ENCODE measurements at regions not wholly inside any gene's neighbourhood (a gene's known extent, or its start where the extent isn't known, plus 50 kb on each side); places are given as distances from the start of the nearest gene placed in this dataset.

DNA sequence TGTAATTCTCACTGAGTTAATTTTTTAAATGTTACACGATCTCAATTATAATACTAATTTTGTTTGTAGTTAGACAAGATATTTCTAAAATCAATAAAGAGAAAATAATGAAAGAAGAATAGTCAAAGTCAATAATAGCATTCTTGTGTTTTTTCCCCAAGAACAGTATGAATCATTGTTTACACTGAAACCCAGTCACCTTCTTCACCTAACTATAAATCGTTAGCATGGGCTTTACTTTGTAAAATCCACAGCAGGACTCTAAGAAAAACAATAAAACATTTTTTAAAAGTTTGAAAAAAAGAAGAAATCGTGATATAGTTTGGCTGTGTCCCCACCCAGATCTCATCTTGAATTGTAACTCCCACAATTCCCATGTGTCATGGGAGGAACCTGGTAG, 234.6 kb upstream of the LYPLAL1 start:
- no peak overlapping the region for H3K4me3 Mint-ChIP-seq
- CTCF ChIA-PET, result no interaction called here
- H3K27ac Mint-ChIP-seq, result no peak overlapping the region
- no peaks in the 10 kb centered on the region for H3K36me3 Mint-ChIP-seq (ENCODE audit: low read depth)
- TF ChIP-seq, protein P1, sequence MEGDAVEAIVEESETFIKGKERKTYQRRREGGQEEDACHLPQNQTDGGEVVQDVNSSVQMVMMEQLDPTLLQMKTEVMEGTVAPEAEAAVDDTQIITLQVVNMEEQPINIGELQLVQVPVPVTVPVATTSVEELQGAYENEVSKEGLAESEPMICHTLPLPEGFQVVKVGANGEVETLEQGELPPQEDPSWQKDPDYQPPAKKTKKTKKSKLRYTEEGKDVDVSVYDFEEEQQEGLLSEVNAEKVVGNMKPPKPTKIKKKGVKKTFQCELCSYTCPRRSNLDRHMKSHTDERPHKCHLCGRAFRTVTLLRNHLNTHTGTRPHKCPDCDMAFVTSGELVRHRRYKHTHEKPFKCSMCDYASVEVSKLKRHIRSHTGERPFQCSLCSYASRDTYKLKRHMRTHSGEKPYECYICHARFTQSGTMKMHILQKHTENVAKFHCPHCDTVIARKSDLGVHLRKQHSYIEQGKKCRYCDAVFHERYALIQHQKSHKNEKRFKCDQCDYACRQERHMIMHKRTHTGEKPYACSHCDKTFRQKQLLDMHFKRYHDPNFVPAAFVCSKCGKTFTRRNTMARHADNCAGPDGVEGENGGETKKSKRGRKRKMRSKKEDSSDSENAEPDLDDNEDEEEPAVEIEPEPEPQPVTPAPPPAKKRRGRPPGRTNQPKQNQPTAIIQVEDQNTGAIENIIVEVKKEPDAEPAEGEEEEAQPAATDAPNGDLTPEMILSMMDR (IDR thresholded peaks at IDR 0.05), result no peak
- no peaks in the 10 kb centered on the region for H3K27me3 Mint-ChIP-seq
- no peaks in the 10 kb centered on the region for H3K4me1 Mint-ChIP-seq (ENCODE audit: low read depth)
- H3K9me3 Mint-ChIP-seq, result peaks cover 12% of the 10 kb centered on the region
- POLR2A ChIA-PET, result interaction anchor here (0.6 kb wide), 1 partner anchor 367 kb away, joined by 3 read pairs; no protein-coding TSS in a partner anchor
- intact Hi-C loops (cut with micrococcal nuclease), result no loop called here
- no peak for ATAC-seq
- no peak for DNase-seq

DNA sequence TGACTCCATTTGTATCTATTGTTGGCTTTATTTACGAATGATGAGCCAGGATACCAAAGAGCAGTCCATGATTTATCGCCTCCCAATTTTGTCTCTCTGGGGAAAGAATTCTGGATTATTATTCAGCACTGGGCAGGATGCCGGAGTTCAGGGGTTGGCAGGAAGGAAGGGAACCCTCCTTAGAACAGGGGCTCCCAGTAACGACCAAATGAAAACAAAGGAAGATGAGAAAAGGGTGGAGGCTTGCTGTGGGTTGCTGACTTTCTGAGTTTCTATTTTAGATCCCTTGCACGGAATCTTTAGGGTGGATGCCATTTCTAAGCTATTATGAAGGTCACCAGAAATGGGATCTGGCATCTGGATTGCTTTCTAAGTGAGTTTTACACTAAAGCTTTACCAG, 231.2 kb upstream of the LYPLAL1 start:
- H3K27ac Mint-ChIP-seq, result no peak overlapping the region
- DNase-seq (no peak), ATAC-seq (no peak)
- intact Hi-C loops (cut with micrococcal nuclease), result no loop called here
- ChIA-PET POLR2A (no interaction called here), CTCF (no interaction called here)
- TF ChIP-seq, protein P1 (IDR thresholded peaks at IDR 0.05), result no peak
- peaks cover 3% of the 10 kb centered on the region for H3K9me3 Mint-ChIP-seq
- no peaks in the 10 kb centered on the region for H3K4me1 Mint-ChIP-seq (ENCODE audit: low read depth)
- no peaks in the 10 kb centered on the region for H3K27me3 Mint-ChIP-seq
- H3K4me3 Mint-ChIP-seq, result no peak overlapping the region
- no peaks in the 10 kb centered on the region for H3K36me3 Mint-ChIP-seq (ENCODE audit: low read depth)

GRCh38 chr1:218943371-218943770, 230.3 kb upstream of the LYPLAL1 start:
- TF ChIP-seq, protein P1 (IDR thresholded peaks at IDR 0.05), result no peak
- H3K36me3 Mint-ChIP-seq (ENCODE audit: low read depth), result no peaks in the 10 kb centered on the region
- H3K4me3 Mint-ChIP-seq, result no peak overlapping the region
- no peaks in the 10 kb centered on the region for H3K4me1 Mint-ChIP-seq (ENCODE audit: low read depth)
- H3K9me3 Mint-ChIP-seq, result peaks cover 3% of the 10 kb centered on the region
- no peak for DNase-seq
- no peak overlapping the region for H3K27ac Mint-ChIP-seq
- H3K27me3 Mint-ChIP-seq, result no peaks in the 10 kb centered on the region
- no peak for ATAC-seq
- ChIA-PET POLR2A (no interaction called here), CTCF (no interaction called here)
- intact Hi-C loops (cut with micrococcal nuclease), result no loop called here

- intact Hi-C loops (cut with micrococcal nuclease), result no loop called here
- H3K4me3 Mint-ChIP-seq, result no peak overlapping the region
- H3K36me3 Mint-ChIP-seq (ENCODE audit: low read depth), result no peaks in the 10 kb centered on the region
- POLR2A ChIA-PET, result no interaction called here
- peaks cover 3% of the 10 kb centered on the region for H3K9me3 Mint-ChIP-seq
- CTCF ChIA-PET, result no interaction called here
- TF ChIP-seq, protein P1 (IDR thresholded peaks at IDR 0.05), result no peak
- DNase-seq (no peak), ATAC-seq (no peak)
- H3K4me1 Mint-ChIP-seq (ENCODE audit: low read depth), result no peaks in the 10 kb centered on the region
- no peak overlapping the region for H3K27ac Mint-ChIP-seq
- no peaks in the 10 kb centered on the region for H3K27me3 Mint-ChIP-seq
These were observed 228.6 kb upstream of the LYPLAL1 start for GRCh38 chr1:218945050-218945449.

- peaks cover 3% of the 10 kb centered on the region for H3K9me3 Mint-ChIP-seq
- no peaks in the 10 kb centered on the region for H3K27me3 Mint-ChIP-seq
- H3K36me3 Mint-ChIP-seq (ENCODE audit: low read depth), result no peaks in the 10 kb centered on the region
- intact Hi-C loops (cut with micrococcal nuclease), result no loop called here
- CTCF ChIA-PET, result no interaction called here
- TF ChIP-seq, protein P1 (IDR thresholded peaks at IDR 0.05), result no peak
- no peak overlapping the region for H3K4me3 Mint-ChIP-seq
- DNase-seq, result no peak
- no peak for ATAC-seq
- H3K4me1 Mint-ChIP-seq (ENCODE audit: low read depth), result no peaks in the 10 kb centered on the region
- POLR2A ChIA-PET, result no interaction called here
- no peak overlapping the region for H3K27ac Mint-ChIP-seq
These were observed 227.5 kb upstream of the LYPLAL1 start for GRCh38 chr1:218946147-218946546.

Measured in activated CD8-positive, alpha-beta T cell treated with anti-CD3 and anti-CD28 coated beads for 36 hours (primary cell).